RPMI8226 (cell line): ENCODE measurements at regions not wholly inside any gene's neighbourhood (a gene's known extent, or its start where the extent isn't known, plus 50 kb on each side); places are given as distances from the start of the nearest gene placed in this dataset.

ENCODE experiments used
- DNase-seq: peaks from one replicate; pipeline ENCODE4 v3.0.0-alpha.2; 2015

- DNase-seq, result no peak
Measured at GRCh38 chr3:127483902-127484591, 106.5 kb downstream of the TPRA1 start.

- DNase-seq, result no peak
Measured at GRCh38 chr3:127483005-127483641, 107.4 kb downstream of the TPRA1 start.

GRCh38 chr3:127482216-127483004 is 108.1 kb downstream of the TPRA1 start:
- DNase-seq, result peak; percentile 16

GRCh38 chr3:127480196-127480954 is 110.2 kb downstream of the TPRA1 start:
- no peak for DNase-seq

- DNase-seq, result no peak
Measured at GRCh38 chr3:127479449-127479848, 111.1 kb downstream of the TPRA1 start.

GRCh38 chr3:127478922-127479321 is 111.6 kb downstream of the TPRA1 start:
- no peak for DNase-seq

GRCh38 chr3:127477396-127477795 is 113.1 kb downstream of the TPRA1 start:
- no peak for DNase-seq

GRCh38 chr3:127476936-127477335 is 113.6 kb downstream of the TPRA1 start:
- no peak for DNase-seq

- no peak for DNase-seq
Measured at GRCh38 chr3:127475975-127476705, 114.4 kb downstream of the TPRA1 start.

GRCh38 chr3:127475391-127475790 is 115.1 kb downstream of the TPRA1 start:
- DNase-seq, result no peak

GRCh38 chr3:127473244-127474024 is 117.1 kb downstream of the TPRA1 start:
- DNase-seq, result peak; percentile 38

- no peak for DNase-seq
Measured at GRCh38 chr3:127472506-127472905, 118.0 kb downstream of the TPRA1 start.

GRCh38 chr3:127471142-127471541 is 119.4 kb downstream of the TPRA1 start:
- DNase-seq, result no peak

- DNase-seq, result no peak
Measured at GRCh38 chr3:127469760-127470159, 120.8 kb downstream of the TPRA1 start.

- DNase-seq, result no peak
Measured at GRCh38 chr3:127467391-127467790, 123.1 kb downstream of the TPRA1 start.

GRCh38 chr3:127464642-127465041 is 125.9 kb downstream of the TPRA1 start:
- no peak for DNase-seq

- DNase-seq, result no peak
Measured at GRCh38 chr3:127462111-127462655, 128.3 kb downstream of the TPRA1 start.

- DNase-seq, result no peak
Measured at GRCh38 chr3:127461286-127461910, 129.1 kb downstream of the TPRA1 start.

GRCh38 chr3:127459891-127460290 is 130.6 kb downstream of the TPRA1 start:
- DNase-seq, result no peak

GRCh38 chr3:127458696-127459604 is 131.6 kb downstream of the TPRA1 start:
- DNase-seq, result peak; percentile 47
